NT2/D1 (cell line): ENCODE measurements at regions not wholly inside any gene's neighbourhood (a gene's known extent, or its start where the extent isn't known, plus 50 kb on each side); places are given as distances from the start of the nearest gene placed in this dataset.
"Not testable (repeated sequence)": the region's sequence is repeated elsewhere in the genome, so short reads cannot be mapped to it uniquely, and the experiment has no call there.

Experiments
- DNase-seq: peaks from one replicate; pipeline ENCODE4 v3.0.0-alpha.2; 2011; ENCODE audit warnings: low read depth, low spot score
- H3K27me3 ChIP-seq: 2 replicates; pipeline ENCODE4 v1.6.0; 2011; ENCODE audit warnings: mild to moderate bottlenecking; ENCODE audit not compliant: insufficient read length, insufficient read depth
- H3K36me3 ChIP-seq: 2 replicates; pipeline ENCODE4 v1.6.1; 2011; ENCODE audit warnings: mild to moderate bottlenecking, low read length, mixed read lengths; ENCODE audit not compliant: insufficient read depth, insufficient read length
- H3K4me1 ChIP-seq: 2 replicates; pipeline ENCODE4 v1.5.1; 2011; ENCODE audit not compliant: insufficient read depth, insufficient read length
- H3K4me3 ChIP-seq: 2 replicates; pipeline ENCODE4 v1.5.1; 2011; ENCODE audit warnings: low read depth; ENCODE audit not compliant: insufficient read length
- H3K9ac ChIP-seq: 2 replicates; pipeline ENCODE4 v1.6.0; 2011; ENCODE audit warnings: low read depth; ENCODE audit not compliant: insufficient read length
- H3K9me3 ChIP-seq: 2 replicates; pipeline ENCODE4 v1.5.1; 2011; ENCODE audit warnings: mild to moderate bottlenecking, low read length; ENCODE audit not compliant: insufficient read depth
- SUZ12 ChIP-seq: IDR thresholded peaks from 2 replicates; pipeline ENCODE4 v1.6.1; 2011; ENCODE audit not compliant: insufficient read length, insufficient read depth; ENCODE audit errors: extremely low read depth
- YY1 ChIP-seq: IDR thresholded peaks from 2 replicates; pipeline ENCODE4 v1.6.1; 2011; ENCODE audit not compliant: insufficient read length, insufficient read depth
- ZNF274 ChIP-seq: IDR thresholded peaks from 2 replicates; pipeline ENCODE4 v1.6.1; 2011; ENCODE audit warnings: mild to moderate bottlenecking, low read depth, low read length

- Histone ChIP-seq H3K27me3 (no peaks in the 10 kb centered on the region), H3K9me3 (peaks cover 8% of the 10 kb centered on the region; the same call in 1 of the 2 replicates), H3K4me3 (no peak overlapping the region), H3K36me3 (no peaks in the 10 kb centered on the region), H3K9ac (no peak overlapping the region), H3K4me1 (no peaks in the 10 kb centered on the region)
- no peak for DNase-seq
- no peak for TF ChIP-seq YY1
- no peak for TF ChIP-seq ZNF274
- TF ChIP-seq SUZ12: no peak
Observed at GRCh38 chr4:9679704-9680478, 101.5 kb upstream of the DRD5 start.

GRCh38 chr4:9683174-9683573, 98.3 kb upstream of the DRD5 start:
- DNase-seq, H3K4me3 ChIP-seq, H3K4me1 ChIP-seq, H3K9me3 ChIP-seq, H3K36me3 ChIP-seq, H3K9ac ChIP-seq, H3K27me3 ChIP-seq: not testable (repeated sequence)

- DNase-seq, H3K27me3 ChIP-seq, H3K9me3 ChIP-seq, H3K4me3 ChIP-seq, H3K36me3 ChIP-seq, H3K4me1 ChIP-seq, H3K9ac ChIP-seq: not testable (repeated sequence)
Observed at GRCh38 chr4:9685016-9685415, 96.4 kb upstream of the DRD5 start.

- DNase-seq: no peak
- H3K27me3 ChIP-seq: no peaks in the 10 kb centered on the region
- H3K36me3 ChIP-seq: no peaks in the 10 kb centered on the region
- no peak overlapping the region for H3K4me3 ChIP-seq
- no peak overlapping the region for H3K9ac ChIP-seq
- H3K4me1 ChIP-seq: no peaks in the 10 kb centered on the region
- no peaks in the 10 kb centered on the region for H3K9me3 ChIP-seq
- TF ChIP-seq SUZ12 (no peak), YY1 (no peak), ZNF274 (no peak)
Observed at GRCh38 chr4:9685692-9686091, 95.7 kb upstream of the DRD5 start.

- H3K4me3 ChIP-seq: peak overlapping the region; percentile 38
- not testable (repeated sequence) for DNase-seq, H3K4me1 ChIP-seq, H3K36me3 ChIP-seq, H3K9me3 ChIP-seq, H3K27me3 ChIP-seq
- H3K9ac ChIP-seq: peak overlapping the region; percentile 39
Observed at GRCh38 chr4:9690636-9691237, 90.7 kb upstream of the DRD5 start.

GRCh38 chr4:9691238-9692065, 90.0 kb upstream of the DRD5 start:
- H3K4me1 ChIP-seq: no peaks in the 10 kb centered on the region
- no peaks in the 10 kb centered on the region for H3K36me3 ChIP-seq
- H3K9ac ChIP-seq: peak overlapping the region; percentile 39
- no peaks in the 10 kb centered on the region for H3K27me3 ChIP-seq
- peak overlapping the region; percentile 38 for H3K4me3 ChIP-seq
- TF ChIP-seq SUZ12 (no peak), ZNF274 (no peak), YY1 (no peak)
- no peaks in the 10 kb centered on the region for H3K9me3 ChIP-seq
- DNase-seq: peak; percentile 96

GRCh38 chr4:9692791-9693491, 88.5 kb upstream of the DRD5 start:
- not testable (repeated sequence) for H3K9me3 ChIP-seq, H3K36me3 ChIP-seq, H3K4me1 ChIP-seq, H3K4me3 ChIP-seq, H3K9ac ChIP-seq, DNase-seq, H3K27me3 ChIP-seq

- not testable (repeated sequence) for DNase-seq, H3K9me3 ChIP-seq, H3K4me1 ChIP-seq, H3K36me3 ChIP-seq, H3K27me3 ChIP-seq, H3K9ac ChIP-seq, H3K4me3 ChIP-seq
Observed at GRCh38 chr4:9694403-9694802, 87.0 kb upstream of the DRD5 start.

GRCh38 chr4:9695994-9696393, 85.4 kb upstream of the DRD5 start:
- not testable (repeated sequence) for H3K4me1 ChIP-seq, H3K9ac ChIP-seq
- peak; percentile 18 for DNase-seq

GRCh38 chr4:9696561-9696960, 84.9 kb upstream of the DRD5 start:
- not testable (repeated sequence) for H3K9me3 ChIP-seq, DNase-seq, H3K4me3 ChIP-seq, H3K27me3 ChIP-seq, H3K9ac ChIP-seq, H3K4me1 ChIP-seq, H3K36me3 ChIP-seq

More at GRCh38 chr4:9695994-9696393, 85.4 kb upstream of the DRD5 start:
- H3K36me3 ChIP-seq, H3K4me3 ChIP-seq, H3K27me3 ChIP-seq, H3K9me3 ChIP-seq: not testable (repeated sequence)
